ENCODE measurements at regions not wholly inside any gene's neighbourhood (a gene's known extent, or its start where the extent isn't known, plus 50 kb on each side); places are given as distances from the start of the nearest gene placed in this dataset.

- DNase-seq (ENCODE audit: low read depth): no peak
Observed at GRCh38 chr18:10388373-10388772, 66.1 kb upstream of the APCDD1 start.

GRCh38 chr18:10391506-10391905, 62.9 kb upstream of the APCDD1 start:
- DNase-seq (ENCODE audit: low read depth): no peak

- no peak for DNase-seq (ENCODE audit: low read depth)
Observed at GRCh38 chr18:10397004-10397403, 57.4 kb upstream of the APCDD1 start.

- DNase-seq (ENCODE audit: low read depth): no peak
Observed at GRCh38 chr18:10398571-10398970, 55.9 kb upstream of the APCDD1 start.

- DNase-seq (ENCODE audit: low read depth): no peak
Observed at GRCh38 chr18:10399465-10399864, 55.0 kb upstream of the APCDD1 start.

- no peak for DNase-seq (ENCODE audit: low read depth)
Observed at GRCh38 chr18:10400534-10401307, 53.7 kb upstream of the APCDD1 start.

GRCh38 chr18:10401521-10401920, 52.9 kb upstream of the APCDD1 start:
- DNase-seq (ENCODE audit: low read depth): no peak

- DNase-seq (ENCODE audit: low read depth): no peak
Observed at GRCh38 chr18:10401930-10402329, 52.5 kb upstream of the APCDD1 start.

GRCh38 chr18:10402871-10403559, 51.4 kb upstream of the APCDD1 start:
- DNase-seq (ENCODE audit: low read depth): no peak

- DNase-seq (ENCODE audit: low read depth): no peak
Observed at GRCh38 chr18:10403708-10404107, 50.7 kb upstream of the APCDD1 start.

- DNase-seq (ENCODE audit: low read depth): no peak
Observed at GRCh38 chr18:10404168-10404567, 50.3 kb upstream of the APCDD1 start.
